Upper lobe of right lung (tissue), 1 donor: ENCODE measurements at regions not wholly inside any gene's neighbourhood (a gene's known extent, or its start where the extent isn't known, plus 50 kb on each side); places are given as distances from the start of the nearest gene placed in this dataset.
"Not testable (repeated sequence)": the region's sequence is repeated elsewhere in the genome, so short reads cannot be mapped to it uniquely, and the experiment has no call there.

Experiments
- ATAC-seq: fragments of 200-7000 bp; cut with Tn5 transposase; one replicate; pipeline ENCODE4 v1.9.1; 2020; ENCODE audit warnings: mild to moderate bottlenecking, moderate library complexity
- DNase-seq: peaks from one replicate; pipeline ENCODE4 v3.0.0-alpha.2; 2020
- H3K27ac ChIP-seq: fragments of 200-600 bp; one replicate; pipeline ENCODE4 v1.8.0; 2022
- H3K27me3 ChIP-seq: fragments of 200-600 bp; one replicate; pipeline ENCODE4 v1.8.0; 2022; ENCODE audit warnings: mild to moderate bottlenecking
- H3K36me3 ChIP-seq: fragments of 200-600 bp; one replicate; pipeline ENCODE4 v1.8.0; 2022
- H3K4me1 ChIP-seq: fragments of 200-600 bp; one replicate; pipeline ENCODE4 v1.8.0; 2022
- H3K4me3 ChIP-seq: fragments of 200-600 bp; one replicate; pipeline ENCODE4 v1.8.0; 2022; ENCODE audit warnings: mild to moderate bottlenecking
- H3K9me3 ChIP-seq: fragments of 200-600 bp; one replicate; pipeline ENCODE4 v1.8.0; 2022
- CTCF ChIP-seq: fragments of 200-600 bp; IDR thresholded peaks from one replicate; pipeline ENCODE4 v1.8.0; 2022; ENCODE audit warnings: antibody characterized with exemption
- intact Hi-C: fragments of 100-400 bp; cut with DNase I; formaldehyde crosslinking; loops from one replicate; pipeline ENCODE4 v1.11.0; 2022
- donor health status: DM: no; HTN: yes; CAD: no; lungs with severe emphysema.

- Histone ChIP-seq H3K4me1 (no peaks in the 10 kb centered on the region), H3K9me3 (no peaks in the 10 kb centered on the region), H3K27ac (no peak overlapping the region), H3K36me3 (no peaks in the 10 kb centered on the region), H3K27me3 (no peaks in the 10 kb centered on the region), H3K4me3 (no peak overlapping the region)
- no peak for ATAC-seq
- TF ChIP-seq CTCF = no peak
- no peak for DNase-seq
- intact Hi-C loops = no loop called here
Observed at GRCh38 chr7:12025246-12025645, 185.8 kb upstream of the TMEM106B start.

- Histone ChIP-seq H3K27ac (no peak overlapping the region), H3K9me3 (no peaks in the 10 kb centered on the region), H3K4me1 (no peaks in the 10 kb centered on the region), H3K27me3 (no peaks in the 10 kb centered on the region), H3K4me3 (no peak overlapping the region), H3K36me3 (no peaks in the 10 kb centered on the region)
- intact Hi-C loops = no loop called here
- TF ChIP-seq CTCF = no peak
- DNase-seq (no peak), ATAC-seq (no peak)
Observed at GRCh38 chr7:12028508-12028907, 182.6 kb upstream of the TMEM106B start.

GRCh38 chr7:12030116-12030515 is 181.0 kb upstream of the TMEM106B start:
- ATAC-seq = no peak
- DNase-seq = no peak
- no peaks in the 10 kb centered on the region for H3K4me1 ChIP-seq
- no peak overlapping the region for H3K4me3 ChIP-seq
- no peaks in the 10 kb centered on the region for H3K27me3 ChIP-seq
- H3K9me3 ChIP-seq = no peaks in the 10 kb centered on the region
- intact Hi-C loops = no loop called here
- no peak for TF ChIP-seq CTCF
- H3K27ac ChIP-seq = no peak overlapping the region
- no peaks in the 10 kb centered on the region for H3K36me3 ChIP-seq

DNA sequence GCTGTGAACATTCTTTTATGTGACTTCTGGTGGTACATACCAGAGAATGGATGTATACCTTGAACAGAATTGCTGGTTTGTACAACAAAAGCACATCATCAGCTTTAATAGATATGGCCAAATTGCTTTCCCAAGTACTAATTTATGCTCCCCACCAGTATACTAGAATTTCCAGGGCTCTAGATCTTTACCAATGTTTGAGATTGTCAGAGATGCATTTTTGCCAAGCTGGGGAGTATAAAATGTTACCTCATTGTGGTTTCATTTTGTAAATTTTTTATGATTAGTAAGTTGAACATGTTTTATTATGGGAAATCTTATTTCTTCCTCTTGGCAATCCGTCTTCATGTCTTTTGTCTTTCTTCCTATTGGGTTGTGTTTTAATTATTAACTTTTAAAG is 179.9 kb upstream of the TMEM106B start:
- no peaks in the 10 kb centered on the region for H3K4me1 ChIP-seq
- ATAC-seq (no peak), DNase-seq (no peak)
- H3K27ac ChIP-seq = no peak overlapping the region
- no peaks in the 10 kb centered on the region for H3K27me3 ChIP-seq
- intact Hi-C loops = no loop called here
- H3K4me3 ChIP-seq = no peak overlapping the region
- no peaks in the 10 kb centered on the region for H3K9me3 ChIP-seq
- TF ChIP-seq CTCF = no peak
- no peaks in the 10 kb centered on the region for H3K36me3 ChIP-seq

- Histone ChIP-seq H3K9me3 (no peaks in the 10 kb centered on the region), H3K36me3 (no peaks in the 10 kb centered on the region), H3K27ac (no peak overlapping the region), H3K4me1 (no peaks in the 10 kb centered on the region), H3K27me3 (no peaks in the 10 kb centered on the region), H3K4me3 (no peak overlapping the region)
- TF ChIP-seq CTCF = no peak
- intact Hi-C loops = no loop called here
- DNase-seq (no peak), ATAC-seq (no peak)
Observed at GRCh38 chr7:12031638-12032037, 179.5 kb upstream of the TMEM106B start.

DNA sequence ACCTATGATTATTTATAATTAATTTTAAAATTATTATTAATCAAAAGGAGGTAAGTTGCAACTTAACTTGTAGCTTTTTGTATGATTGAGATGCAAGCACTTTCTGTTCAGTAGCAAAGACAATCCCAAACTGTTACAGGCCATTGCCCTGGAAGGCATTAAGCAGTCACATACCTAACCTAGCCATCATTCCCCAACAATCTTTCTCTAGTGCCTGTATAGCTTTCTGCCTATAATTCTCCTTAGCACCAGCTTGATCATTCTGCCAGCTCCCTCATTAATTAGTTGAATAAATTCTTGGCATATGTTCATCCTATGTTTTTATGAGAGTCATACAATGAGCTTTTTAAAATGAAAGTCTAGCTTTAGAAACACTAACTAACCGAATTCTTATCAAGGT is 178.9 kb upstream of the TMEM106B start:
- no peaks in the 10 kb centered on the region for H3K9me3 ChIP-seq
- DNase-seq (no peak), ATAC-seq (no peak)
- no peaks in the 10 kb centered on the region for H3K27me3 ChIP-seq
- H3K4me1 ChIP-seq = no peaks in the 10 kb centered on the region
- TF ChIP-seq CTCF = no peak
- no peak overlapping the region for H3K4me3 ChIP-seq
- intact Hi-C loops = no loop called here
- no peaks in the 10 kb centered on the region for H3K36me3 ChIP-seq
- no peak overlapping the region for H3K27ac ChIP-seq

DNA sequence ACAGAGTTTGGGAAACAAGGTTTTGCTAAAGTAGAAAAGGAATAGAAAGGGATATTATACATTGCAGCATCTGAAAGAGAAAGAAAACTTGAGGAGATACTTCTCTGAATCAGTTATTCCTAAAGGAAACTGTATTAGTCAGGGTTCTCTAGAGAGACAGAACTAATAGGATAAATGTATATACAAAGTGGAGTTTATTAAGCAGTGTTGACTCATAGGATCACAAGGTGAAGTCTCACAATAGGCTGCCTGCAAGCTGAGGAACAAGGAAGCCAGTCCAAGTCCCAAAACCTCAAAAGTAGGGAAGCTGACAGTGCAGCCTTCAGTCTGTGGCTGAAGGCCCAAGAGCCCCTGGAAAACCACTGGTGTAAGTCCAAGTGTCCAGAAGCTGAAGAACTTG is 167.6 kb upstream of the TMEM106B start:
- H3K9me3 ChIP-seq, H3K4me1 ChIP-seq, H3K4me3 ChIP-seq, H3K27ac ChIP-seq, ATAC-seq, H3K36me3 ChIP-seq, H3K27me3 ChIP-seq, intact Hi-C loops, DNase-seq: not testable (repeated sequence)
